H54 (cell line): ENCODE measurements at regions not wholly inside any gene's neighbourhood (a gene's known extent, or its start where the extent isn't known, plus 50 kb on each side); places are given as distances from the start of the nearest gene placed in this dataset.
"Not testable (repeated sequence)": the region's sequence is repeated elsewhere in the genome, so short reads cannot be mapped to it uniquely, and the experiment has no call there.

ENCODE experiments used
- DNase-seq: peaks from one replicate; pipeline ENCODE4 v3.0.0; 2011; ENCODE audit warnings: low spot score, mixed read lengths; ENCODE audit not compliant: insufficient read length
- FAIRE-seq: peaks from 3 replicates; lab custom pipeline; 2011; peaks lifted over from hg19 to GRCh38; lab: Jason Lieb, UNC
- POLR2A ChIP-seq: IDR thresholded peaks from 2 replicates; pipeline ENCODE4 v1.6.1; 2011; ENCODE audit warnings: low read depth, mild to moderate bottlenecking, low read length

- no peak for FAIRE-seq
- TF ChIP-seq POLR2A: no peak
- no peak for DNase-seq
Measured at GRCh38 chr3:69490971-69491370, 105.1 kb upstream of the FRMD4B start.

GRCh38 chr3:69490235-69490634, 104.3 kb upstream of the FRMD4B start:
- DNase-seq: no peak
- no peak for TF ChIP-seq POLR2A
- no peak for FAIRE-seq

GRCh38 chr3:69488026-69488425, 102.1 kb upstream of the FRMD4B start:
- no peak for TF ChIP-seq POLR2A
- no peak for DNase-seq
- no peak for FAIRE-seq

- no peak for TF ChIP-seq POLR2A
- no peak for FAIRE-seq
- DNase-seq: no peak
Measured at GRCh38 chr3:69485489-69485888, 99.6 kb upstream of the FRMD4B start.

GRCh38 chr3:69484507-69485393, 98.9 kb upstream of the FRMD4B start:
- DNase-seq (no peak), FAIRE-seq (no peak)
- TF ChIP-seq POLR2A: no peak

- FAIRE-seq (no peak), DNase-seq (no peak)
- TF ChIP-seq POLR2A: no peak
Measured at GRCh38 chr3:69483449-69483848, 97.6 kb upstream of the FRMD4B start.

- DNase-seq, FAIRE-seq: not testable (repeated sequence)
Measured at GRCh38 chr3:69480986-69481385, 95.1 kb upstream of the FRMD4B start.

- no peak for TF ChIP-seq POLR2A
- FAIRE-seq (no peak), DNase-seq (no peak)
Measured at GRCh38 chr3:69474186-69474585, 88.3 kb upstream of the FRMD4B start.

GRCh38 chr3:69472093-69472492, 86.2 kb upstream of the FRMD4B start:
- FAIRE-seq: no peak
- no peak for DNase-seq
- TF ChIP-seq POLR2A: no peak

GRCh38 chr3:69463531-69463930, 77.6 kb upstream of the FRMD4B start:
- no peak for FAIRE-seq
- no peak for DNase-seq
- TF ChIP-seq POLR2A: no peak

GRCh38 chr3:69462826-69463100, 76.9 kb upstream of the FRMD4B start:
- no peak for FAIRE-seq
- TF ChIP-seq POLR2A: no peak
- DNase-seq: no peak

- FAIRE-seq (no peak), DNase-seq (no peak)
- no peak for TF ChIP-seq POLR2A
Measured at GRCh38 chr3:69462022-69462825, 76.3 kb upstream of the FRMD4B start.

GRCh38 chr3:69460034-69460433, 74.1 kb upstream of the FRMD4B start:
- DNase-seq (no peak), FAIRE-seq (no peak)
- no peak for TF ChIP-seq POLR2A

- TF ChIP-seq POLR2A: no peak
- no peak for DNase-seq
- no peak for FAIRE-seq
Measured at GRCh38 chr3:69458803-69459365, 73.0 kb upstream of the FRMD4B start.
